Heart left ventricle (tissue), 16 donors: ENCODE measurements at regions not wholly inside any gene's neighbourhood (a gene's known extent, or its start where the extent isn't known, plus 50 kb on each side); places are given as distances from the start of the nearest gene placed in this dataset.
A peak's percentile ranks its signal among the peaks of the same experiment; 100 is the strongest.

ENCODE experiments used
- ATAC-seq, 4 donors: fragments of 200-7000 bp; cut with Tn5 transposase; one replicate each; pipeline ENCODE4 v1.9.1; 2020 to 2022; ENCODE audit warnings: moderate library complexity in 4 of 4, mild to moderate bottlenecking in 3 of 4, moderate number of reproducible peaks in 1 of 4
- DNase-seq, 5 donors: peaks; one replicate each; pipeline ENCODE4 v3.0.0-alpha.2; 2020
- H3K27ac ChIP-seq, 12 donors: fragments of 200-600 bp; sonication (generic) in 4 of 12; one replicate each; pipeline versions ENCODE4 v1.5.0 to v1.8.0; 2016 to 2022; ENCODE audit warnings: mild to moderate bottlenecking in 2 of 12
- H3K27me3 ChIP-seq, 9 donors: fragments of 200-600 bp; sonication (generic) in 2 of 9; one replicate each; pipeline versions ENCODE4 v1.5.1 to v1.8.0; 2016 to 2022; ENCODE audit warnings: mild to moderate bottlenecking in 3 of 9
- H3K36me3 ChIP-seq, 9 donors: fragments of 200-600 bp; sonication (generic) in 2 of 9; one replicate each; pipeline versions ENCODE4 v1.5.0 to v1.8.0; 2018 to 2022; ENCODE audit warnings: mild to moderate bottlenecking in 2 of 9
- H3K4me1 ChIP-seq, 12 donors: fragments of 200-600 bp; sonication (generic) in 4 of 12; one replicate each; pipeline versions ENCODE4 v1.5.0 to v1.8.0; 2016 to 2022; ENCODE audit warnings: mild to moderate bottlenecking in 3 of 12
- H3K4me3 ChIP-seq, 12 donors: fragments of 200-600 bp; sonication (generic) in 4 of 12; one replicate each; pipeline versions ENCODE4 v1.5.0 to v1.8.0; 2017 to 2022; ENCODE audit warnings: mild to moderate bottlenecking in 9 of 12, moderate library complexity in 4 of 12
- H3K9me3 ChIP-seq, 12 donors: fragments of 200-600 bp; sonication (generic) in 4 of 12; one replicate each; pipeline versions ENCODE4 v1.5.0 to v1.8.0; 2016 to 2022; ENCODE audit warnings: mild to moderate bottlenecking in 1 of 12
- CTCF ChIP-seq, 12 donors: fragments of 200-600 bp; sonication (generic) in 4 of 12; IDR thresholded peaks; one replicate each; pipeline versions ENCODE4 v1.5.0 to v1.8.0; 2018 to 2022; ENCODE audit warnings: antibody characterized with exemption in 12 of 12, mild to moderate bottlenecking in 5 of 12
- POLR2A ChIP-seq, 2 donors: fragments of 450-650 bp; IDR thresholded peaks; one replicate each; pipeline ENCODE4 v1.6.1; 2017; ENCODE audit warnings: antibody characterized with exemption in 2 of 2, mild to moderate bottlenecking in 2 of 2, moderate library complexity in 2 of 2
- WGBS, 4 donors: extraction: QIAGEN DNeasy Blood & Tissue Kit in 2 of 4; methylation state at CpG; one replicate each; pipeline versions ENCODE4 v1.1.5 to v1.1.7; 2013 to 2018; 5-methylcytosine and 5-hydroxymethylcytosine counted together
- intact Hi-C, 10 donors: fragments of 100-400 bp; cut with DNase I; formaldehyde crosslinking; loops; one replicate each; pipeline versions ENCODE4 v1.11.1 to v1.14.2; 2022
- donor health status: ischemic (EF 13 %, LVEDD 7.1; RV severe dilation, severe dysfunction).
- donor health status: healthy with polysubstance abuse.
- donor health status: DM: no; HTN: yes; CAD: no.
- donor health status: DM: no; HTN: no; CAD: no.
- donor health status: ischemic (EF 25% LVEDD 6.9; RV normal size, moderate dysfunction).
- donor health status: ischemic (EF 25% LVEDD 5.7; RV mildly dilated, moderate dysfunction).
- donor health status: healthy.
- donor health status: DM: yes; HTN: yes; CAD: no.
- donor health status: ischemic (EF 35%, LVEDD 5.7; RV mildly dilated, moderate dysfunction).
- donor health status: nonischemic (EF 11% LVEDD 7.7; RV severe dilation, severe dysfunction).
- donor health status: DM: yes; HTN: yes; CAD: no.
- donor health status: PGD.
- donor health status: ischemic (EF 29% LVEDD 5.4; RV normal size, mild dysfunction).
- donor health status: nonischemic (EF 23%, LVEDD 6.1; RV moderate dilation, normal function).

- intact Hi-C loops: loop anchor here (2.0 to 10.0 kb wide), 9 partner anchors 315 to 852 kb away; no protein-coding TSS in a partner anchor
- DNase-seq (no peak), ATAC-seq (no peak)
- 82 to 88% (median 84%) methylated on average over 6 of the region's 6 CpGs for WGBS, 4 donors
- Histone ChIP-seq H3K27ac (no peak overlapping the region), H3K4me1 (peaks cover 0 to 5% (median 0%) of the 10 kb centered on the region in 12 donors), H3K4me3 (no peak overlapping the region), H3K27me3 (no peaks in the 10 kb centered on the region), H3K36me3 (no peaks in the 10 kb centered on the region), H3K9me3 (no peaks in the 10 kb centered on the region)
- TF ChIP-seq CTCF (IDR thresholded peaks at IDR 0.05) (no peak), POLR2A (IDR thresholded peaks at IDR 0.05) (no peak)
Measured at GRCh38 chr11:31959716-31960115, 131.2 kb upstream of the RCN1 start.

GRCh38 chr11:31958076-31958735 lies 132.7 kb upstream of the RCN1 start:
- TF ChIP-seq POLR2A (IDR thresholded peaks at IDR 0.05) (no peak), CTCF (IDR thresholded peaks at IDR 0.05) (peak; percentile 64 to 86 (median 78))
- WGBS, 4 donors: 20 to 30% (median 24%) methylated on average over 14 to 15 of the region's 15 CpGs
- Histone ChIP-seq H3K4me1 (peaks cover 0 to 5% (median 0%) of the 10 kb centered on the region in 12 donors), H3K27me3 (no peaks in the 10 kb centered on the region), H3K9me3 (no peaks in the 10 kb centered on the region), H3K4me3 (no peak overlapping the region), H3K27ac (no peak overlapping the region), H3K36me3 (no peaks in the 10 kb centered on the region)
- DNase-seq (peak; percentile 60 to 82 (median 63)), ATAC-seq (peak; percentile 74 to 92 (median 81))
- intact Hi-C loops: loop anchor here (2.0 to 10.0 kb wide), 8 partner anchors 313 to 851 kb away; no protein-coding TSS in a partner anchor

- no peak overlapping the region for H3K27ac ChIP-seq
- H3K4me3 ChIP-seq: no peak overlapping the region
- H3K4me1 ChIP-seq: peaks cover 0 to 5% (median 0%) of the 10 kb centered on the region in 12 donors
- TF ChIP-seq POLR2A (IDR thresholded peaks at IDR 0.05) (no peak), CTCF (IDR thresholded peaks at IDR 0.05) (no peak)
- no peak for DNase-seq
- WGBS, 4 donors: 66 to 75% (median 72%) methylated on average over 7 of the region's 7 CpGs
- intact Hi-C loops: loop anchor here (2.0 to 10.0 kb wide), 8 partner anchors 313 to 850 kb away; no protein-coding TSS in a partner anchor
- H3K9me3 ChIP-seq: no peaks in the 10 kb centered on the region
- peak in 2 of 4 donors; percentile 16 to 24 for ATAC-seq
- H3K36me3 ChIP-seq: no peaks in the 10 kb centered on the region
- no peaks in the 10 kb centered on the region for H3K27me3 ChIP-seq
Measured at GRCh38 chr11:31957674-31958073, 133.2 kb upstream of the RCN1 start.

GRCh38 chr11:31956310-31956709 lies 134.6 kb upstream of the RCN1 start:
- intact Hi-C loops: loop anchor here (5.0 to 10.0 kb wide), 7 partner anchors 312 to 849 kb away; no protein-coding TSS in a partner anchor
- 75 to 88% (median 87%) methylated on average over 3 of the region's 3 CpGs for WGBS, 4 donors
- TF ChIP-seq CTCF (IDR thresholded peaks at IDR 0.05) (no peak), POLR2A (IDR thresholded peaks at IDR 0.05) (no peak)
- no peak overlapping the region for H3K27ac ChIP-seq
- H3K4me3 ChIP-seq: no peak overlapping the region
- no peak for ATAC-seq
- DNase-seq: no peak
- H3K9me3 ChIP-seq: no peaks in the 10 kb centered on the region
- peaks cover 0 to 5% (median 0%) of the 10 kb centered on the region in 12 donors for H3K4me1 ChIP-seq
- no peaks in the 10 kb centered on the region for H3K27me3 ChIP-seq
- no peaks in the 10 kb centered on the region for H3K36me3 ChIP-seq
